HL-60 (cell line): ENCODE measurements at regions not wholly inside any gene's neighbourhood (a gene's known extent, or its start where the extent isn't known, plus 50 kb on each side); places are given as distances from the start of the nearest gene placed in this dataset.

Experiments used
- GABPA ChIP-seq: IDR thresholded peaks from 2 replicates; pipeline ENCODE4 v1.6.1; 2012; ENCODE audit warnings: low read depth
- POLR2AphosphoS5 ChIP-seq: IDR thresholded peaks from 2 replicates; pipeline ENCODE4 v1.6.1; 2012; ENCODE audit warnings: low read depth
- TF ChIP-seq, protein P1 (sequence below): IDR thresholded peaks from one replicate; pipeline ENCODE4 v1.5.1; 2011; ENCODE audit warnings: low read length, control low read depth, inconsistent platforms; ENCODE audit not compliant: insufficient read depth

DNA sequence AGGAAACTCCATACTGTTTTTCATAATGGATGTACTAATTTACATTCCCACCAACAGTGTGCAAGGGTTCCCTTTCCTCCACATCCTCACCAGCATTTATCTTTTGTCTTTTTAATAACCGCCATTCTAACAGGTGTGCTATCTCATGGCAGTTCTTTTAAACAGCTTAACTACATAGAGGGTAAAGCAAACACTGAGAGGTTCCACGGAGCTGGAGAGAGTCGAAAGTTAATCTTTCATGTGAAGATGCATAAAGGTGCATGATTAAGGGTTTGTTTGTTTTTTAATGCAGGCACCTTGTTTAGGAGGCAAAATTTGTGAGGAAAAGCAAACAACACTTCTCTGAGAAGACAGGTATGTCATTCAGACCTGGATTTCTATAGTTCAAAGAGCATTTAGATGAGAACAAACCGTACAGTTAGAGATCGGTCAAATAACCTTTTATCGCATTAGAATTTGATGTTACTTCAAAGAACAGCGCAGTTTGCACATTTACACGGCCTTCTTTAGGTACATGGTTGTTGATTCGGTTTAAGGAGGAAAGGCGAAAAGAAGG is 193.9 kb downstream of the RBM26 start:
- no peak for TF ChIP-seq POLR2AphosphoS5
- TF ChIP-seq, protein P1, sequence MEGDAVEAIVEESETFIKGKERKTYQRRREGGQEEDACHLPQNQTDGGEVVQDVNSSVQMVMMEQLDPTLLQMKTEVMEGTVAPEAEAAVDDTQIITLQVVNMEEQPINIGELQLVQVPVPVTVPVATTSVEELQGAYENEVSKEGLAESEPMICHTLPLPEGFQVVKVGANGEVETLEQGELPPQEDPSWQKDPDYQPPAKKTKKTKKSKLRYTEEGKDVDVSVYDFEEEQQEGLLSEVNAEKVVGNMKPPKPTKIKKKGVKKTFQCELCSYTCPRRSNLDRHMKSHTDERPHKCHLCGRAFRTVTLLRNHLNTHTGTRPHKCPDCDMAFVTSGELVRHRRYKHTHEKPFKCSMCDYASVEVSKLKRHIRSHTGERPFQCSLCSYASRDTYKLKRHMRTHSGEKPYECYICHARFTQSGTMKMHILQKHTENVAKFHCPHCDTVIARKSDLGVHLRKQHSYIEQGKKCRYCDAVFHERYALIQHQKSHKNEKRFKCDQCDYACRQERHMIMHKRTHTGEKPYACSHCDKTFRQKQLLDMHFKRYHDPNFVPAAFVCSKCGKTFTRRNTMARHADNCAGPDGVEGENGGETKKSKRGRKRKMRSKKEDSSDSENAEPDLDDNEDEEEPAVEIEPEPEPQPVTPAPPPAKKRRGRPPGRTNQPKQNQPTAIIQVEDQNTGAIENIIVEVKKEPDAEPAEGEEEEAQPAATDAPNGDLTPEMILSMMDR, result no peak
- TF ChIP-seq GABPA, result no peak
